Activated CD4-positive, alpha-beta memory T cell treated with anti-CD3 and anti-CD28 coated beads for 36 hours (primary cell): ENCODE measurements at regions not wholly inside any gene's neighbourhood (a gene's known extent, or its start where the extent isn't known, plus 50 kb on each side); places are given as distances from the start of the nearest gene placed in this dataset.
"Not testable (repeated sequence)": the region's sequence is repeated elsewhere in the genome, so short reads cannot be mapped to it uniquely, and the experiment has no call there.

Experiments used
- CTCF ChIA-PET: fragments of 350-600 bp; sonication (Branson Sonifier 250); formaldehyde crosslinking; loops from one replicate; lab custom pipeline; 2021; ENCODE audit warnings: antibody characterized with exemption, inconsistent platforms; lab: Charles Lee
- POLR2A ChIA-PET: fragments of 350-600 bp; sonication (Branson Sonifier 250); formaldehyde crosslinking; loops from one replicate; lab custom pipeline; 2021; ENCODE audit warnings: antibody characterized with exemption; lab: Charles Lee
- DNase-seq: peaks from one replicate; pipeline ENCODE4 v3.0.0-alpha.2; 2020
- H3K27ac Mint-ChIP-seq: one replicate; pipeline ENCODE4 v1.8.0; 2021; ENCODE audit warnings: mixed read lengths
- H3K27me3 Mint-ChIP-seq: one replicate; pipeline ENCODE4 v1.8.0; 2021; ENCODE audit warnings: mixed read lengths
- H3K36me3 Mint-ChIP-seq: one replicate; pipeline ENCODE4 v1.8.0; 2021; ENCODE audit warnings: mixed read lengths
- H3K4me1 Mint-ChIP-seq: one replicate; pipeline ENCODE4 v1.8.0; 2021; ENCODE audit warnings: low read depth, mixed read lengths
- H3K4me3 Mint-ChIP-seq: one replicate; pipeline ENCODE4 v1.8.0; 2021; ENCODE audit warnings: mild to moderate bottlenecking, mixed read lengths
- H3K9me3 Mint-ChIP-seq: one replicate; pipeline ENCODE4 v1.8.0; 2021; ENCODE audit warnings: mixed read lengths
- intact Hi-C: fragments of 100-400 bp; cut with micrococcal nuclease; formaldehyde crosslinking; loops from one replicate; pipeline ENCODE4 v1.15.1; 2023

GRCh38 chr2:215548714-215549113, 112.8 kb upstream of the FN1 start:
- POLR2A ChIA-PET, result no interaction called here
- no peaks in the 10 kb centered on the region for H3K4me1 Mint-ChIP-seq
- H3K36me3 Mint-ChIP-seq, result no peaks in the 10 kb centered on the region
- DNase-seq, result no peak
- H3K9me3 Mint-ChIP-seq, result no peaks in the 10 kb centered on the region
- CTCF ChIA-PET, result no interaction called here
- no peak overlapping the region for H3K27ac Mint-ChIP-seq
- no peak overlapping the region for H3K4me3 Mint-ChIP-seq
- intact Hi-C loops, result no loop called here
- no peaks in the 10 kb centered on the region for H3K27me3 Mint-ChIP-seq

- H3K27ac Mint-ChIP-seq, result no peak overlapping the region
- no peaks in the 10 kb centered on the region for H3K36me3 Mint-ChIP-seq
- CTCF ChIA-PET, result no interaction called here
- no peaks in the 10 kb centered on the region for H3K4me1 Mint-ChIP-seq
- H3K27me3 Mint-ChIP-seq, result no peaks in the 10 kb centered on the region
- no peak overlapping the region for H3K4me3 Mint-ChIP-seq
- no peak for DNase-seq
- POLR2A ChIA-PET, result no interaction called here
- no peaks in the 10 kb centered on the region for H3K9me3 Mint-ChIP-seq
- intact Hi-C loops, result no loop called here
Observed at GRCh38 chr2:215542690-215543089, 106.8 kb upstream of the FN1 start.

GRCh38 chr2:215540658-215541057, 104.8 kb upstream of the FN1 start:
- Mint-ChIP-seq H3K27ac (no peak overlapping the region), H3K4me1 (no peaks in the 10 kb centered on the region), H3K9me3 (no peaks in the 10 kb centered on the region), H3K36me3 (no peaks in the 10 kb centered on the region), H3K4me3 (no peak overlapping the region), H3K27me3 (peaks cover 1% of the 10 kb centered on the region)
- CTCF ChIA-PET, result no interaction called here
- DNase-seq, result no peak
- POLR2A ChIA-PET, result no interaction called here
- intact Hi-C loops, result no loop called here

- Mint-ChIP-seq H3K9me3 (peaks cover 7% of the 10 kb centered on the region), H3K4me1 (no peaks in the 10 kb centered on the region), H3K27ac (no peak overlapping the region), H3K36me3 (no peaks in the 10 kb centered on the region), H3K27me3 (peaks cover 2% of the 10 kb centered on the region), H3K4me3 (no peak overlapping the region)
- no peak for DNase-seq
- intact Hi-C loops, result no loop called here
- ChIA-PET POLR2A (no interaction called here), CTCF (no interaction called here)
Observed at GRCh38 chr2:215537611-215538010, 101.7 kb upstream of the FN1 start.

- intact Hi-C loops, result no loop called here
- H3K27ac Mint-ChIP-seq, result no peak overlapping the region
- H3K4me3 Mint-ChIP-seq, result no peak overlapping the region
- POLR2A ChIA-PET, result no interaction called here
- no peaks in the 10 kb centered on the region for H3K4me1 Mint-ChIP-seq
- no peaks in the 10 kb centered on the region for H3K36me3 Mint-ChIP-seq
- DNase-seq, result no peak
- CTCF ChIA-PET, result no interaction called here
- peaks cover 7% of the 10 kb centered on the region for H3K9me3 Mint-ChIP-seq
- peaks cover 2% of the 10 kb centered on the region for H3K27me3 Mint-ChIP-seq
Observed at GRCh38 chr2:215536510-215536909, 100.6 kb upstream of the FN1 start.

- POLR2A ChIA-PET, result no interaction called here
- H3K27me3 Mint-ChIP-seq, result peaks cover 2% of the 10 kb centered on the region
- intact Hi-C loops, result no loop called here
- H3K9me3 Mint-ChIP-seq, result peaks cover 7% of the 10 kb centered on the region
- H3K4me1 Mint-ChIP-seq, result no peaks in the 10 kb centered on the region
- CTCF ChIA-PET, result no interaction called here
- no peaks in the 10 kb centered on the region for H3K36me3 Mint-ChIP-seq
- no peak overlapping the region for H3K27ac Mint-ChIP-seq
- no peak overlapping the region for H3K4me3 Mint-ChIP-seq
- no peak for DNase-seq
Observed at GRCh38 chr2:215535741-215536140, 99.9 kb upstream of the FN1 start.

GRCh38 chr2:215535125-215535668, 99.3 kb upstream of the FN1 start:
- Mint-ChIP-seq H3K27me3 (peaks cover 2% of the 10 kb centered on the region), H3K4me3 (no peak overlapping the region), H3K27ac (no peak overlapping the region), H3K9me3 (peaks cover 7% of the 10 kb centered on the region), H3K36me3 (no peaks in the 10 kb centered on the region), H3K4me1 (no peaks in the 10 kb centered on the region)
- intact Hi-C loops, result no loop called here
- CTCF ChIA-PET, result no interaction called here
- POLR2A ChIA-PET, result no interaction called here
- DNase-seq, result no peak

- POLR2A ChIA-PET, H3K4me3 Mint-ChIP-seq, H3K4me1 Mint-ChIP-seq, CTCF ChIA-PET, intact Hi-C loops, H3K27ac Mint-ChIP-seq, DNase-seq, H3K9me3 Mint-ChIP-seq, H3K27me3 Mint-ChIP-seq, H3K36me3 Mint-ChIP-seq: not testable (repeated sequence)
Observed at GRCh38 chr2:215533716-215534115, 97.8 kb upstream of the FN1 start.

GRCh38 chr2:215532844-215533243, 97.0 kb upstream of the FN1 start:
- Mint-ChIP-seq H3K36me3 (no peaks in the 10 kb centered on the region), H3K9me3 (peaks cover 7% of the 10 kb centered on the region), H3K27me3 (peaks cover 2% of the 10 kb centered on the region), H3K4me1 (no peaks in the 10 kb centered on the region), H3K4me3 (no peak overlapping the region), H3K27ac (no peak overlapping the region)
- no peak for DNase-seq
- intact Hi-C loops, result no loop called here
- POLR2A ChIA-PET, result no interaction called here
- CTCF ChIA-PET, result no interaction called here

GRCh38 chr2:215531284-215531683, 95.4 kb upstream of the FN1 start:
- ChIA-PET POLR2A (no interaction called here), CTCF (no interaction called here)
- Mint-ChIP-seq H3K9me3 (peaks cover 7% of the 10 kb centered on the region), H3K4me3 (no peak overlapping the region), H3K27ac (no peak overlapping the region), H3K27me3 (peaks cover 2% of the 10 kb centered on the region), H3K36me3 (no peaks in the 10 kb centered on the region), H3K4me1 (no peaks in the 10 kb centered on the region)
- no peak for DNase-seq
- intact Hi-C loops, result no loop called here

GRCh38 chr2:215530191-215530968, 94.5 kb upstream of the FN1 start:
- ChIA-PET CTCF (no interaction called here), POLR2A (no interaction called here)
- Mint-ChIP-seq H3K4me3 (no peak overlapping the region), H3K27me3 (peaks cover 1% of the 10 kb centered on the region), H3K27ac (no peak overlapping the region), H3K9me3 (peaks cover 7% of the 10 kb centered on the region), H3K4me1 (no peaks in the 10 kb centered on the region), H3K36me3 (no peaks in the 10 kb centered on the region)
- no peak for DNase-seq
- intact Hi-C loops, result no loop called here

GRCh38 chr2:215529271-215529670, 93.4 kb upstream of the FN1 start:
- H3K27me3 Mint-ChIP-seq, result peaks cover 3% of the 10 kb centered on the region
- CTCF ChIA-PET, result no interaction called here
- peaks cover 7% of the 10 kb centered on the region for H3K9me3 Mint-ChIP-seq
- no peaks in the 10 kb centered on the region for H3K4me1 Mint-ChIP-seq
- no peaks in the 10 kb centered on the region for H3K36me3 Mint-ChIP-seq
- intact Hi-C loops, result no loop called here
- H3K4me3 Mint-ChIP-seq, result no peak overlapping the region
- no peak overlapping the region for H3K27ac Mint-ChIP-seq
- POLR2A ChIA-PET, result no interaction called here
- DNase-seq, result no peak

GRCh38 chr2:215528555-215528954, 92.7 kb upstream of the FN1 start:
- DNase-seq, result no peak
- no peaks in the 10 kb centered on the region for H3K36me3 Mint-ChIP-seq
- H3K27me3 Mint-ChIP-seq, result peaks cover 3% of the 10 kb centered on the region
- ChIA-PET CTCF (interaction anchor here (0.7 kb wide), 1 partner anchor 74 kb away, joined by 3 read pairs; no protein-coding TSS in a partner anchor), POLR2A (no interaction called here)
- no peak overlapping the region for H3K4me3 Mint-ChIP-seq
- no peaks in the 10 kb centered on the region for H3K4me1 Mint-ChIP-seq
- no peak overlapping the region for H3K27ac Mint-ChIP-seq
- peaks cover 7% of the 10 kb centered on the region for H3K9me3 Mint-ChIP-seq
- intact Hi-C loops, result no loop called here
